Testis (tissue), 2 donors: ENCODE measurements at regions not wholly inside any gene's neighbourhood (a gene's known extent, or its start where the extent isn't known, plus 50 kb on each side); places are given as distances from the start of the nearest gene placed in this dataset.

ENCODE experiments used
- POLR2A ChIP-seq: fragments of 450-650 bp; IDR thresholded peaks from one replicate; pipeline ENCODE4 v1.6.1; 2017; ENCODE audit warnings: antibody characterized with exemption, mild to moderate bottlenecking, moderate library complexity
- TF ChIP-seq, protein P1 (sequence below), 3 experiments: fragments of 450-650 bp in 2 of 3; fragments of 200-600 bp in 1 of 3; sonication (generic) in 1 of 3; IDR thresholded peaks; one replicate each; pipeline ENCODE4 v1.5.1; 2016 to 2019; ENCODE audit warnings: antibody characterized with exemption in 3 of 3, mild to moderate bottlenecking in 2 of 3, moderate library complexity in 1 of 3

DNA sequence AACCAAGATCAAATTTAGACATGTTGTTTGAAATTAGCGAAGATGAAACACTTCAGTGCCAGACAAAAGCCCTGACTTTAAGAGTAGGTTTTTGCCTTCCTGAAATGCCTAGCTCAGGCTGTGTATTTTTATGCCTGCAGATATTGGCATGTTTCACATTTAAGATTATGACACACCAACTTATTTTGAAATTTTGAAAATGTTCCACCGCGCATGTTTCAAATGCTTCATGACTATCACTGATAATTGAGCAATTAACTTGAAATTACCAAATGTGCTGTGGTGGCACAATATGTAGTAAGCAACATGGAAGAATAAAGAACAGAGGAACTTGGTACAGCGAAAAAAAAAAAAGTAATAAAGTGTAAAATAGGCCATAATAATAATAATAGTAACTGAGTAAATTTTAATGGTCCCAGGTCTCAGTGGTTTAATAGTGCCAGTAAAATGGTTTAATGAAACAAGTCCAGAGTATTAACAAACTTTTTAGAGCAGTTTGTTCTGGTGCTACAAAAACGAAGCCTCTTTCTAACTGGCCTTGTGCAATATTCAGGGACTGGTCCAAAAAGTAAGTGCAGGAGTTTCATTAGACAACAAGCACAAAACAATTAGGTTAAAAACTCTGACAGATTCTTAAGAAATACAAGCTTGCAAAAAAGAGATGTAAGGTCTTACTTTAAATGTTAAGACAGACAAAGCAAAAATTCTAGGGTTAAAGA lies 112.5 kb upstream of the SOX6 start:
- TF ChIP-seq, protein P1, sequence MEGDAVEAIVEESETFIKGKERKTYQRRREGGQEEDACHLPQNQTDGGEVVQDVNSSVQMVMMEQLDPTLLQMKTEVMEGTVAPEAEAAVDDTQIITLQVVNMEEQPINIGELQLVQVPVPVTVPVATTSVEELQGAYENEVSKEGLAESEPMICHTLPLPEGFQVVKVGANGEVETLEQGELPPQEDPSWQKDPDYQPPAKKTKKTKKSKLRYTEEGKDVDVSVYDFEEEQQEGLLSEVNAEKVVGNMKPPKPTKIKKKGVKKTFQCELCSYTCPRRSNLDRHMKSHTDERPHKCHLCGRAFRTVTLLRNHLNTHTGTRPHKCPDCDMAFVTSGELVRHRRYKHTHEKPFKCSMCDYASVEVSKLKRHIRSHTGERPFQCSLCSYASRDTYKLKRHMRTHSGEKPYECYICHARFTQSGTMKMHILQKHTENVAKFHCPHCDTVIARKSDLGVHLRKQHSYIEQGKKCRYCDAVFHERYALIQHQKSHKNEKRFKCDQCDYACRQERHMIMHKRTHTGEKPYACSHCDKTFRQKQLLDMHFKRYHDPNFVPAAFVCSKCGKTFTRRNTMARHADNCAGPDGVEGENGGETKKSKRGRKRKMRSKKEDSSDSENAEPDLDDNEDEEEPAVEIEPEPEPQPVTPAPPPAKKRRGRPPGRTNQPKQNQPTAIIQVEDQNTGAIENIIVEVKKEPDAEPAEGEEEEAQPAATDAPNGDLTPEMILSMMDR (IDR thresholded peaks at IDR 0.05), result no peak
- TF ChIP-seq POLR2A, result no peak
